A549 (cell line): ENCODE measurements at regions not wholly inside any gene's neighbourhood (a gene's known extent, or its start where the extent isn't known, plus 50 kb on each side); places are given as distances from the start of the nearest gene placed in this dataset.

Experiments
- ATAC-seq, 2 experiments: fragments of 200-7000 bp in 1 of 2; fragments of >200 bp in 1 of 2; cut with Nextera tagmentation in 1 of 2; cut with Tn5 transposase in 1 of 2; 3 replicates each; pipeline versions ENCODE4 v1.8.0 to v1.9.1; 2018 to 2020; ENCODE audit warnings: mild to moderate bottlenecking in 1 of 2, moderate library complexity in 1 of 2
- CTCF ChIA-PET: fragments of 300-600 bp; sonication (Branson Sonifier 250); formaldehyde crosslinking; extraction: SDS; loops from one replicate; lab custom pipeline; 2021; ENCODE audit warnings: antibody characterized with exemption, inconsistent platforms; lab: Yijun Ruan, JAX
- POLR2A ChIA-PET: fragments of 350-600 bp; formaldehyde crosslinking; extraction: SDS; loops from one replicate; lab custom pipeline; 2021; ENCODE audit warnings: antibody characterized with exemption, inconsistent platforms; lab: Yijun Ruan, JAX
- DNase-seq, 2 experiments: peaks; one replicate each; pipeline versions ENCODE4 v3.0.0 to v3.0.0-alpha.2; 2011 to 2016; ENCODE audit warnings: low read depth in 1 of 2, low spot score in 1 of 2
- FAIRE-seq: peaks from 2 replicates; lab custom pipeline; 2011; peaks lifted over from hg19 to GRCh38; lab: Jason Lieb, UNC
- H3K27ac ChIP-seq, 2 experiments: fragments of >200 bp; sonication (Bioruptor Twin); formaldehyde crosslinking; 3 replicates each; pipeline ENCODE4 v1.5.1; 2016 to 2017
- H3K4me1 ChIP-seq: fragments of >200 bp; sonication (Bioruptor Twin); formaldehyde crosslinking; 3 replicates; pipeline ENCODE4 v1.6.1; 2016
- H3K4me2 ChIP-seq: fragments of >200 bp; sonication (Bioruptor Twin); formaldehyde crosslinking; 3 replicates; pipeline ENCODE4 v1.6.1; 2016
- H3K4me3 ChIP-seq: fragments of >200 bp; sonication (Bioruptor Twin); formaldehyde crosslinking; 3 replicates; pipeline ENCODE4 v1.5.1; 2016
- H3K9me3 ChIP-seq: fragments of >200 bp; sonication (Bioruptor Twin); formaldehyde crosslinking; 3 replicates; pipeline ENCODE4 v1.6.1; 2016
- ATOH8 ChIP-seq: fragments of 250-450 bp; sonication (Bioruptor Pico); IDR thresholded peaks from 2 replicates; pipeline ENCODE4 v1.5.0; 2020; ENCODE audit warnings: low read depth, mild to moderate bottlenecking, moderate library complexity
- BCL3 ChIP-seq: fragments of >200 bp; sonication (Bioruptor Twin); formaldehyde crosslinking; IDR thresholded peaks from 3 replicates; pipeline ENCODE4 v1.6.1; 2016
- CBX8 ChIP-seq: fragments of 200-600 bp; sonication (generic); IDR thresholded peaks from 2 replicates; pipeline ENCODE4 v1.6.1; 2016
- CEBPB ChIP-seq, 2 experiments: fragments of >200 bp in 1 of 2; sonication (Bioruptor Twin) in 1 of 2; formaldehyde crosslinking in 1 of 2; IDR thresholded peaks; 2 replicates each; pipeline ENCODE4 v1.6.1; 2012 to 2016
- EHF ChIP-seq: fragments of 250-450 bp; sonication (Bioruptor Pico); IDR thresholded peaks from 2 replicates; pipeline ENCODE4 v1.5.0; 2020; ENCODE audit warnings: mild to moderate bottlenecking
- ESRRA ChIP-seq: fragments of 150-350 bp; IDR thresholded peaks from 2 replicates; pipeline ENCODE4 v1.6.1; 2014; ENCODE audit warnings: mild to moderate bottlenecking, low read length, borderline replicate concordance
- FOSB ChIP-seq: fragments of 250-450 bp; sonication (Bioruptor Pico); IDR thresholded peaks from 2 replicates; pipeline ENCODE4 v1.5.0; 2020; ENCODE audit warnings: mild to moderate bottlenecking, moderate library complexity
- FOSL2 ChIP-seq, 2 experiments: fragments of 450-650 bp in 1 of 2; fragments of >200 bp in 1 of 2; sonication (Bioruptor Twin) in 1 of 2; formaldehyde crosslinking; IDR thresholded peaks; 2 replicates each; pipeline versions ENCODE4 v1.5.0 to v1.6.1; 2016 to 2020; ENCODE audit warnings: mild to moderate bottlenecking in 1 of 2, moderate library complexity in 1 of 2
- FOXS1 ChIP-seq: fragments of 250-450 bp; sonication (Bioruptor Pico); IDR thresholded peaks from 2 replicates; pipeline ENCODE4 v1.5.0; 2020; ENCODE audit warnings: mild to moderate bottlenecking, moderate library complexity
- GATA3 ChIP-seq: IDR thresholded peaks from 2 replicates; pipeline ENCODE4 v1.6.1; 2012; ENCODE audit warnings: borderline replicate concordance
- HES2 ChIP-seq: fragments of >200 bp; sonication (Bioruptor Twin); formaldehyde crosslinking; IDR thresholded peaks from 2 replicates; pipeline ENCODE4 v1.6.1; 2016
- HMGXB4 ChIP-seq: fragments of 250-450 bp; sonication (Bioruptor Pico); IDR thresholded peaks from 2 replicates; pipeline ENCODE4 v1.5.0; 2021; ENCODE audit warnings: mild to moderate bottlenecking, moderate library complexity, borderline replicate concordance
- HOXA7 ChIP-seq: fragments of 250-450 bp; sonication (Bioruptor Pico); IDR thresholded peaks from 2 replicates; pipeline ENCODE4 v1.5.0; 2020; ENCODE audit warnings: mild to moderate bottlenecking, moderate library complexity
- JUN ChIP-seq, 2 experiments: fragments of >200 bp; sonication (Bioruptor Twin); formaldehyde crosslinking; IDR thresholded peaks; 2 replicates in 1 of 2; 3 replicates in 1 of 2; pipeline ENCODE4 v1.6.1; 2016 to 2017
- KDM1A ChIP-seq: fragments of 200-600 bp; sonication (generic); IDR thresholded peaks from 2 replicates; pipeline ENCODE4 v1.6.1; 2016; ENCODE audit warnings: low read depth, mild to moderate bottlenecking
- MAFK ChIP-seq: fragments of 450-650 bp; IDR thresholded peaks from 2 replicates; pipeline ENCODE4 v1.6.1; 2014; ENCODE audit not compliant: partially characterized antibody
- MYC ChIP-seq: IDR thresholded peaks from 2 replicates; pipeline ENCODE4 v1.6.1; 2012; ENCODE audit warnings: mild to moderate bottlenecking, inconsistent platforms, low read length, improper control_type of control experiment, borderline replicate concordance
- NFE2L2 ChIP-seq: fragments of 150-350 bp; conservative IDR thresholded peaks from 2 replicates; pipeline ENCODE4 v1.6.1; 2014; ENCODE audit warnings: low read length
- PBX3 ChIP-seq: IDR thresholded peaks from 2 replicates; pipeline ENCODE4 v1.6.1; 2012
- PHF8 ChIP-seq: fragments of 200-600 bp; sonication (generic); IDR thresholded peaks from 2 replicates; pipeline ENCODE4 v1.6.1; 2016; ENCODE audit warnings: low read depth, mild to moderate bottlenecking, antibody characterized with exemption, moderate library complexity, borderline replicate concordance
- POLR2A ChIP-seq: IDR thresholded peaks from 2 replicates; pipeline ENCODE4 v1.6.1; 2012; ENCODE audit warnings: mild to moderate bottlenecking, low read length
- RAD21 ChIP-seq, 2 experiments: fragments of >200 bp in 1 of 2; sonication (Bioruptor Twin) in 1 of 2; formaldehyde crosslinking in 1 of 2; IDR thresholded peaks in 1 of 2; conservative IDR thresholded peaks in 1 of 2; 2 replicates in 1 of 2; 3 replicates in 1 of 2; pipeline ENCODE4 v1.6.1; 2012 to 2018; ENCODE audit warnings: inconsistent platforms in 1 of 2
- RCOR1 ChIP-seq: fragments of 150-350 bp; IDR thresholded peaks from 2 replicates; pipeline ENCODE4 v1.6.1; 2014; ENCODE audit warnings: antibody characterized with exemption, low read length, low read depth
- USF2 ChIP-seq: fragments of 450-650 bp; IDR thresholded peaks from 2 replicates; pipeline ENCODE4 v1.6.1; 2014; ENCODE audit warnings: antibody characterized with exemption
- ZC3H11A ChIP-seq: fragments of 450-650 bp; IDR thresholded peaks from 2 replicates; pipeline ENCODE4 v1.6.1; 2014; ENCODE audit warnings: antibody characterized with exemption, mild to moderate bottlenecking
- ZNF302 ChIP-seq: fragments of 250-450 bp; sonication (Bioruptor Pico); IDR thresholded peaks from 2 replicates; pipeline ENCODE4 v1.9.0; 2021; ENCODE audit warnings: inconsistent platforms, mild to moderate bottlenecking, moderate library complexity
- ZSCAN20 ChIP-seq: fragments of 250-450 bp; sonication (Bioruptor Pico); IDR thresholded peaks from 2 replicates; pipeline ENCODE4 v1.8.0; 2022; ENCODE audit warnings: mild to moderate bottlenecking, moderate library complexity
- WGBS: methylation state at CpG from one replicate; pipeline ENCODE4 v1.1.6; 2017; ENCODE audit errors: missing lambda C conversion rate; 5-methylcytosine and 5-hydroxymethylcytosine counted together

- no peak for FAIRE-seq
- 0% methylated on average over 1 of the region's 1 CpG for WGBS
Observed at GRCh38 chr15:94094310-94094709, 137.1 kb upstream of the MCTP2 start.

GRCh38 chr15:94086341-94086740, 145.0 kb upstream of the MCTP2 start:
- DNase-seq (no peak), FAIRE-seq (no peak), ATAC-seq (no peak)
- ChIA-PET CTCF (no interaction called here), POLR2A (no interaction called here)
- Histone ChIP-seq H3K4me1 (no peaks in the 10 kb centered on the region), H3K4me3 (no peak overlapping the region), H3K9me3 (no peaks in the 10 kb centered on the region), H3K4me2 (no peak overlapping the region), H3K27ac (no peak overlapping the region)
- TF ChIP-seq GATA3, result no peak
- no peak for TF ChIP-seq POLR2A
- no peak for TF ChIP-seq PBX3
- TF ChIP-seq CBX8, result no peak
- TF ChIP-seq PHF8, result no peak
- no peak for TF ChIP-seq EHF (CRISPR knock-in tag)
- no peak for TF ChIP-seq ATOH8
- TF ChIP-seq HOXA7 (CRISPR knock-in tag), result no peak
- TF ChIP-seq MAFK, result no peak
- no peak for TF ChIP-seq RAD21 (conservative IDR thresholded peaks at IDR 0.05 in 1 of 2, IDR thresholded peaks at IDR 0.05 in 1 of 2)
- TF ChIP-seq JUN (IDR thresholded peaks at IDR 0.05), result no peak

More at GRCh38 chr15:94094310-94094709, 137.1 kb upstream of the MCTP2 start:
- no peak for ATAC-seq
- H3K4me2 ChIP-seq, result no peak overlapping the region
- H3K4me1 ChIP-seq, result no peaks in the 10 kb centered on the region
- CTCF ChIA-PET, result no interaction called here
- H3K27ac ChIP-seq, result no peak overlapping the region
- H3K4me3 ChIP-seq, result no peak overlapping the region
- POLR2A ChIA-PET, result no interaction called here
- H3K9me3 ChIP-seq, result no peaks in the 10 kb centered on the region
- DNase-seq, result no peak
- TF ChIP-seq CEBPB (IDR thresholded peaks at IDR 0.05), result no peak
- TF ChIP-seq MYC, result no peak
- TF ChIP-seq BCL3, result no peak
- TF ChIP-seq RCOR1, result no peak
- no peak for TF ChIP-seq HMGXB4 (CRISPR knock-in tag)
- no peak for TF ChIP-seq ESRRA
- no peak for TF ChIP-seq FOSB (CRISPR knock-in tag)
- TF ChIP-seq ZC3H11A, result no peak
- no peak for TF ChIP-seq JUN (IDR thresholded peaks at IDR 0.05)
- no peak for TF ChIP-seq HES2
- no peak for TF ChIP-seq FOSL2 (IDR thresholded peaks at IDR 0.05)
- TF ChIP-seq FOSL2 (CRISPR knock-in tag; IDR thresholded peaks at IDR 0.05), result no peak
- no peak for TF ChIP-seq ZNF302 (CRISPR knock-in tag)
- TF ChIP-seq GATA3, result no peak
- no peak for TF ChIP-seq ZSCAN20
- no peak for TF ChIP-seq KDM1A
- TF ChIP-seq ATOH8, result no peak
- TF ChIP-seq USF2, result no peak
- TF ChIP-seq NFE2L2, result no peak
- no peak for TF ChIP-seq PBX3
- no peak for TF ChIP-seq FOXS1 (CRISPR knock-in tag)
